Iris pigment epithelial cell (primary cell): ENCODE measurements at regions not wholly inside any gene's neighbourhood (a gene's known extent, or its start where the extent isn't known, plus 50 kb on each side); places are given as distances from the start of the nearest gene placed in this dataset.

Experiments used
- DNase-seq: peaks from one replicate; pipeline ENCODE4 v3.0.0-alpha.2; 2011; ENCODE audit warnings: low read depth

GRCh38 chr7:51785876-51786275 lies 469.3 kb upstream of the COBL start:
- no peak for DNase-seq

GRCh38 chr7:51785171-51785570 lies 468.6 kb upstream of the COBL start:
- DNase-seq = no peak

GRCh38 chr7:51783241-51783640 lies 466.6 kb upstream of the COBL start:
- no peak for DNase-seq

GRCh38 chr7:51778121-51778520 lies 461.5 kb upstream of the COBL start:
- DNase-seq = no peak

GRCh38 chr7:51774178-51774577 lies 457.6 kb upstream of the COBL start:
- DNase-seq = no peak

- no peak for DNase-seq
These were observed 455.6 kb upstream of the COBL start for GRCh38 chr7:51772190-51772589.

GRCh38 chr7:51764976-51765375 lies 448.4 kb upstream of the COBL start:
- DNase-seq = no peak

GRCh38 chr7:51759985-51760384 lies 443.4 kb upstream of the COBL start:
- DNase-seq = no peak

- no peak for DNase-seq
These were observed 441.4 kb upstream of the COBL start for GRCh38 chr7:51757960-51758359.

GRCh38 chr7:51732951-51733350 lies 416.3 kb upstream of the COBL start:
- DNase-seq = no peak

GRCh38 chr7:51732116-51732515 lies 415.5 kb upstream of the COBL start:
- DNase-seq = no peak

GRCh38 chr7:51731075-51731474 lies 414.5 kb upstream of the COBL start:
- DNase-seq = no peak

- DNase-seq = no peak
These were observed 410.8 kb upstream of the COBL start for GRCh38 chr7:51727441-51727840.

GRCh38 chr7:51706851-51707250 lies 390.2 kb upstream of the COBL start:
- no peak for DNase-seq

GRCh38 chr7:51705701-51706100 lies 389.1 kb upstream of the COBL start:
- DNase-seq = no peak

- DNase-seq = no peak
These were observed 386.1 kb upstream of the COBL start for GRCh38 chr7:51702673-51703072.

GRCh38 chr7:51701935-51702334 lies 385.3 kb upstream of the COBL start:
- no peak for DNase-seq

- no peak for DNase-seq
These were observed 384.1 kb upstream of the COBL start for GRCh38 chr7:51700593-51701215.

- no peak for DNase-seq
These were observed 376.6 kb upstream of the COBL start for GRCh38 chr7:51693258-51693657.

GRCh38 chr7:51689547-51689946 lies 372.9 kb upstream of the COBL start:
- DNase-seq = no peak

- no peak for DNase-seq
These were observed 369.2 kb upstream of the COBL start for GRCh38 chr7:51685794-51686193.

- DNase-seq = no peak
These were observed 364.2 kb upstream of the COBL start for GRCh38 chr7:51680594-51681399.

- no peak for DNase-seq
These were observed 362.7 kb upstream of the COBL start for GRCh38 chr7:51679358-51679757.

GRCh38 chr7:51666751-51667150 lies 350.1 kb upstream of the COBL start:
- DNase-seq = no peak
